K562 (cell line): ENCODE measurements at regions not wholly inside any gene's neighbourhood (a gene's known extent, or its start where the extent isn't known, plus 50 kb on each side); places are given as distances from the start of the nearest gene placed in this dataset.

Experiments used
- CTCF ChIP-seq, 3 experiments: IDR thresholded peaks in 2 of 3; conservative IDR thresholded peaks in 1 of 3; 2 replicates each; pipeline ENCODE4 v1.5.1; 2011 to 2012; ENCODE audit warnings: low read length in 3 of 3, mild to moderate bottlenecking in 3 of 3, control low read depth in 2 of 3, improper control_type of control experiment in 1 of 3, inconsistent platforms in 1 of 3, low read depth in 1 of 3, mixed read lengths in 1 of 3, moderate library complexity in 1 of 3; ENCODE audit not compliant: insufficient read depth in 2 of 3
- E2F1 ChIP-seq: sonication (generic); formaldehyde crosslinking; IDR thresholded peaks from 2 replicates; pipeline ENCODE4 v1.8.1; 2023; ENCODE audit warnings: mild to moderate bottlenecking, missing genetic modification reagents, moderate library complexity
- EZH2 ChIP-seq: IDR thresholded peaks from 2 replicates; pipeline ENCODE4 v1.6.1; 2012; ENCODE audit warnings: low read depth, mild to moderate bottlenecking, inconsistent platforms, low read length, borderline replicate concordance
- GABPA ChIP-seq: fragments of 200-800 bp; sonication (Bioruptor generic); conservative IDR thresholded peaks from 2 replicates; pipeline ENCODE4 v1.6.1; 2016; ENCODE audit warnings: low read depth, missing genetic modification characterization, missing compliant biosample characterization
- HMGXB4 ChIP-seq: sonication (generic); formaldehyde crosslinking; IDR thresholded peaks from 2 replicates; pipeline ENCODE4 v1.8.1; 2023; ENCODE audit warnings: mild to moderate bottlenecking, missing genetic modification reagents
- MNT ChIP-seq, 2 experiments: fragments of 450-650 bp; conservative IDR thresholded peaks; 2 replicates each; pipeline ENCODE4 v1.6.1; 2017; ENCODE audit warnings: mild to moderate bottlenecking in 2 of 2, moderate library complexity in 2 of 2
- MXI1 ChIP-seq: IDR thresholded peaks from 2 replicates; pipeline ENCODE4 v1.6.1; 2011; ENCODE audit warnings: low read depth, mild to moderate bottlenecking, improper control_type of control experiment, low read length
- NFIC ChIP-seq: fragments of 450-650 bp; IDR thresholded peaks from 2 replicates; pipeline ENCODE4 v1.6.1; 2017; ENCODE audit warnings: mild to moderate bottlenecking, inconsistent platforms
- POLR2A ChIP-seq: fragments of 450-650 bp; conservative IDR thresholded peaks from 2 replicates; pipeline ENCODE4 v1.6.1; 2016
- RHOXF2B ChIP-seq: fragments of 250-450 bp; sonication (Bioruptor Pico); conservative IDR thresholded peaks from 2 replicates; pipeline ENCODE4 v1.5.1; 2021
- SP1 ChIP-seq: sonication (generic); formaldehyde crosslinking; IDR thresholded peaks from 2 replicates; pipeline ENCODE4 v1.8.1; 2022; ENCODE audit warnings: mild to moderate bottlenecking, missing genetic modification reagents
- TCF7 ChIP-seq: sonication (generic); IDR thresholded peaks from 2 replicates; pipeline ENCODE4 v1.6.1; 2016; ENCODE audit warnings: antibody characterized with exemption, borderline replicate concordance
- YY1 ChIP-seq, 3 experiments: IDR thresholded peaks; 2 replicates each; pipeline ENCODE4 v1.6.1; 2011; ENCODE audit warnings: low read length in 2 of 3, mild to moderate bottlenecking in 2 of 3, moderate library complexity in 2 of 3, borderline replicate concordance in 1 of 3, control low read depth in 1 of 3, low read depth in 1 of 3; ENCODE audit not compliant: insufficient read depth in 3 of 3, insufficient replicate concordance in 2 of 3, control insufficient read depth in 1 of 3, insufficient read length in 1 of 3; ENCODE audit errors: extremely low read depth in 1 of 3
- ZNF778 ChIP-seq: fragments of 450-650 bp; formaldehyde crosslinking; IDR thresholded peaks from 2 replicates; pipeline ENCODE4 v1.4.0; 2020; ENCODE audit warnings: mild to moderate bottlenecking, moderate library complexity

GRCh38 chr20:19811231-19811630, 53.2 kb downstream of the RIN2 start:
- TF ChIP-seq MNT (conservative IDR thresholded peaks at IDR 0.05) (no peak), EZH2 (no peak), HMGXB4 (CRISPR knock-in tag) (no peak), ZNF778 (CRISPR knock-in tag) (no peak), RHOXF2B (CRISPR knock-in tag) (no peak), NFIC (no peak), CTCF (IDR thresholded peaks at IDR 0.05 in 2 of 3, conservative IDR thresholded peaks at IDR 0.05 in 1 of 3; ENCODE audit: insufficient read depth in 2 of 3, low read depth in 1 of 3, low read length in 3 of 3) (no peak), SP1 (CRISPR knock-in tag) (no peak), E2F1 (CRISPR knock-in tag) (no peak), GABPA (tag) (no peak), POLR2A (no peak), MXI1 (no peak), YY1 (IDR thresholded peaks at IDR 0.05; ENCODE audit: borderline replicate concordance in 1 of 3, control insufficient read depth in 1 of 3, extremely low read depth in 1 of 3, insufficient read depth in 3 of 3, insufficient read length in 1 of 3, insufficient replicate concordance in 2 of 3, low read depth in 1 of 3, low read length in 2 of 3) (no peak), TCF7 (no peak)
